Endothelial cell of umbilical vein (primary cell): ENCODE measurements at regions not wholly inside any gene's neighbourhood (a gene's known extent, or its start where the extent isn't known, plus 50 kb on each side); places are given as distances from the start of the nearest gene placed in this dataset.

Experiments used
- BruUV-seq: library from RNA; stranded (reverse); fragments of 400-500 nt; replicated peaks from 2 replicates; lab custom pipeline; 2021; lab: Mats Ljungman, UMichigan
- CTCF ChIA-PET: fragments of 300-600, 350-600 bp; sonication (Branson Sonifier 250); formaldehyde crosslinking; loops from one replicate; lab custom pipeline; 2021; ENCODE audit warnings: antibody characterized with exemption, inconsistent platforms; lab: Charles Lee
- POLR2A ChIA-PET: fragments of 300-600, 350-600 bp; sonication (Branson Sonifier 250); formaldehyde crosslinking; loops from one replicate; lab custom pipeline; 2021; ENCODE audit warnings: antibody characterized with exemption, inconsistent platforms; lab: Charles Lee
- DNase-seq: peaks from one replicate; pipeline ENCODE4 v3.0.0-alpha.2; 2011; ENCODE audit warnings: low read depth, low spot score
- FAIRE-seq: peaks from 2 replicates; lab custom pipeline; 2011; peaks lifted over from hg19 to GRCh38; lab: Jason Lieb, UNC
- H2AFZ ChIP-seq: 2 replicates; pipeline ENCODE4 v1.6.0; 2012; ENCODE audit warnings: low read depth, low read length, control low read depth, inconsistent platforms
- H3K27ac ChIP-seq: 2 replicates; pipeline ENCODE4 v1.5.1; 2011; ENCODE audit warnings: low read depth, mild to moderate bottlenecking, control low read depth, low read length, moderate library complexity; ENCODE audit not compliant: insufficient read depth
- H3K27me3 ChIP-seq, 2 experiments: 2 replicates each; pipeline versions ENCODE4 v1.6.0 to v1.6.1; 2011; ENCODE audit warnings: low read length in 2 of 2, mixed read lengths in 1 of 2; ENCODE audit not compliant: control insufficient read depth in 2 of 2, insufficient read depth in 2 of 2
- H3K36me3 ChIP-seq, 2 experiments: 2 replicates in 1 of 2; 3 replicates in 1 of 2; pipeline ENCODE4 v1.5.1; 2011; ENCODE audit warnings: low read length in 2 of 2, mild to moderate bottlenecking in 1 of 2, moderate library complexity in 1 of 2; ENCODE audit not compliant: control insufficient read depth in 2 of 2, insufficient read depth in 2 of 2; ENCODE audit errors: extremely low read depth in 1 of 2
- H3K4me1 ChIP-seq: 3 replicates; pipeline ENCODE4 v1.5.1; 2011; ENCODE audit warnings: mild to moderate bottlenecking, low read length; ENCODE audit not compliant: control insufficient read depth, insufficient read depth; ENCODE audit errors: extremely low read depth
- H3K4me2 ChIP-seq: 2 replicates; pipeline ENCODE4 v1.6.1; 2011; ENCODE audit warnings: low read length, control low read depth, mixed read lengths; ENCODE audit not compliant: insufficient read depth
- H3K4me3 ChIP-seq, 3 experiments: fragments of 200-600 bp in 1 of 3; sonication (generic), shearing (Covaris generic) in 1 of 3; replicated peaks in 1 of 3; 2 replicates each; pipeline ENCODE4 v1.5.1; 2011 to 2016; ENCODE audit warnings: control low read depth in 3 of 3, low read length in 3 of 3, mild to moderate bottlenecking in 2 of 3, inconsistent platforms in 1 of 3, low read depth in 1 of 3, moderate library complexity in 1 of 3; ENCODE audit not compliant: insufficient read depth in 1 of 3
- H3K79me2 ChIP-seq: 2 replicates; pipeline ENCODE4 v1.6.0; 2012; ENCODE audit warnings: low read length, inconsistent platforms; ENCODE audit not compliant: control insufficient read depth, insufficient read depth
- H3K9ac ChIP-seq: replicated peaks from 2 replicates; pipeline ENCODE3; 2011; ENCODE audit warnings: low read length, control low read depth; ENCODE audit not compliant: insufficient read depth; ENCODE audit errors: extremely low read depth
- H3K9me1 ChIP-seq: replicated peaks from 3 replicates; pipeline ENCODE4 v1.6.0; 2011; ENCODE audit warnings: mild to moderate bottlenecking, low read length; ENCODE audit not compliant: control insufficient read depth, insufficient read depth; ENCODE audit errors: extremely low read depth
- H3K9me3 ChIP-seq: replicated peaks from 2 replicates; pipeline ENCODE4 v1.5.1; 2012; ENCODE audit warnings: low read length, inconsistent platforms; ENCODE audit not compliant: control insufficient read depth, insufficient read depth
- H4K20me1 ChIP-seq: replicated peaks from 2 replicates; pipeline ENCODE3; 2011; ENCODE audit warnings: mild to moderate bottlenecking, low read length; ENCODE audit not compliant: control insufficient read depth, insufficient read depth; ENCODE audit errors: extremely low read depth
- EZH2 ChIP-seq: IDR thresholded peaks from 2 replicates; pipeline ENCODE4 v1.6.1; 2012; ENCODE audit warnings: borderline replicate concordance, low read depth, mild to moderate bottlenecking, moderate library complexity, low read length, inconsistent platforms; ENCODE audit not compliant: severe bottlenecking
- FOS ChIP-seq: IDR thresholded peaks from 2 replicates; pipeline ENCODE4 v1.6.1; 2011; ENCODE audit warnings: mild to moderate bottlenecking, low read length, moderate library complexity, borderline replicate concordance; ENCODE audit not compliant: insufficient read depth
- GATA2 ChIP-seq: IDR thresholded peaks from 2 replicates; pipeline ENCODE4 v1.7.0; 2011; ENCODE audit warnings: low read depth, mild to moderate bottlenecking, moderate library complexity, mixed read lengths, low read length; ENCODE audit not compliant: insufficient read length, insufficient read depth
- JUN ChIP-seq: IDR thresholded peaks from 2 replicates; pipeline ENCODE4 v1.6.1; 2011; ENCODE audit warnings: borderline replicate concordance, low read depth; ENCODE audit not compliant: insufficient read length, insufficient read depth
- MYC ChIP-seq: IDR thresholded peaks from one replicate; pipeline ENCODE4 v1.6.1; 2011; ENCODE audit warnings: mild to moderate bottlenecking, low read depth, low read length
- POLR2A ChIP-seq: IDR thresholded peaks from 2 replicates; pipeline ENCODE4 v1.6.1; 2012; ENCODE audit warnings: low read depth, mild to moderate bottlenecking, control low read depth, low read length
- POLR2AphosphoS5 ChIP-seq: IDR thresholded peaks from 2 replicates; pipeline ENCODE4 v1.6.1; 2012; ENCODE audit warnings: low read depth, mild to moderate bottlenecking, control low read depth, low read length, moderate library complexity; ENCODE audit not compliant: insufficient read depth
- dilution Hi-C: fragments of 300-500 bp; cut with MboI; formaldehyde crosslinking; loops from one replicate; pipeline ENCODE4 v1.15.0; 2019; ENCODE audit warnings: low sequenced_read_pairs; ENCODE audit not compliant: extremely low pct_ligation_motif_present
- intact Hi-C: fragments of 100-400 bp; cut with micrococcal nuclease; formaldehyde crosslinking; loops from one replicate; pipeline ENCODE4 v1.10.0; 2022
- TF ChIP-seq, protein P1 (sequence below): IDR thresholded peaks from 2 replicates; pipeline ENCODE4 v1.6.1; 2011; ENCODE audit not compliant: insufficient read depth, insufficient read length
- TF ChIP-seq, protein P2 (sequence below), 2 donors: IDR thresholded peaks; 1 replicate in 1 of 2; 2 replicates in 1 of 2; pipeline ENCODE4 v1.5.1; 2011; ENCODE audit warnings: low read length in 2 of 2, mild to moderate bottlenecking in 2 of 2, moderate library complexity in 2 of 2, control low read depth in 1 of 2, inconsistent platforms in 1 of 2, low read depth in 1 of 2; ENCODE audit not compliant: insufficient read depth in 1 of 2; ENCODE audit errors: extremely low read depth in 1 of 2

DNA sequence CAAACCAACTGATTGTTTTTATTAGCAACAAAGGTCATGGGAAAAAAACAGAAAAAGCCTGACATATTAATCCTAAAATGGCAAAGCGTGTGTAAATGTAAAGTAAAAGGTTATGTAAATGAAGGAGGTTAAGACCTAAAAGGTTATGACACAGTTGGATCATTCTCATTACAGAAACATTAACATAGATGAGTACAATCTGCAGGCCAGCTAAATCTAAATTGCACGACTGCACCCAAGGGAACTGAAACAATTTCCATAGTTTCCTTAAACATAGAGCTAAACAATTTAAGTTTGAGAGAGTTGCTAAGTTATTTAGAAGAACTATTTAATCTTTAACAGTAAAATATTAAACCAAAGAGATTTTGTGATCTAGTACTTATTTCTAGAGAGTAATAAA lies 151.6 kb upstream of the UBE2E3 start:
- no peak for DNase-seq
- FAIRE-seq = no peak
- no peaks in the 10 kb centered on the region for H3K27me3 ChIP-seq
- ChIA-PET POLR2A (no interaction called here), CTCF (interaction anchor here (1.9 kb wide), 1 partner anchor 20 kb away, joined by 5 read pairs; no protein-coding TSS in a partner anchor)
- intact Hi-C loops = no loop called here
- BruUV-seq = no TSS peak
- H4K20me1 ChIP-seq = no peaks in the 10 kb centered on the region
- TF ChIP-seq GATA2 = no peak
- TF ChIP-seq FOS = no peak
- TF ChIP-seq POLR2AphosphoS5 = no peak
- TF ChIP-seq, protein P1, sequence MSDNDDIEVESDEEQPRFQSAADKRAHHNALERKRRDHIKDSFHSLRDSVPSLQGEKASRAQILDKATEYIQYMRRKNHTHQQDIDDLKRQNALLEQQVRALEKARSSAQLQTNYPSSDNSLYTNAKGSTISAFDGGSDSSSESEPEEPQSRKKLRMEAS = no peak
- no peak for TF ChIP-seq EZH2
- no peak for TF ChIP-seq MYC
- TF ChIP-seq, protein P2, sequence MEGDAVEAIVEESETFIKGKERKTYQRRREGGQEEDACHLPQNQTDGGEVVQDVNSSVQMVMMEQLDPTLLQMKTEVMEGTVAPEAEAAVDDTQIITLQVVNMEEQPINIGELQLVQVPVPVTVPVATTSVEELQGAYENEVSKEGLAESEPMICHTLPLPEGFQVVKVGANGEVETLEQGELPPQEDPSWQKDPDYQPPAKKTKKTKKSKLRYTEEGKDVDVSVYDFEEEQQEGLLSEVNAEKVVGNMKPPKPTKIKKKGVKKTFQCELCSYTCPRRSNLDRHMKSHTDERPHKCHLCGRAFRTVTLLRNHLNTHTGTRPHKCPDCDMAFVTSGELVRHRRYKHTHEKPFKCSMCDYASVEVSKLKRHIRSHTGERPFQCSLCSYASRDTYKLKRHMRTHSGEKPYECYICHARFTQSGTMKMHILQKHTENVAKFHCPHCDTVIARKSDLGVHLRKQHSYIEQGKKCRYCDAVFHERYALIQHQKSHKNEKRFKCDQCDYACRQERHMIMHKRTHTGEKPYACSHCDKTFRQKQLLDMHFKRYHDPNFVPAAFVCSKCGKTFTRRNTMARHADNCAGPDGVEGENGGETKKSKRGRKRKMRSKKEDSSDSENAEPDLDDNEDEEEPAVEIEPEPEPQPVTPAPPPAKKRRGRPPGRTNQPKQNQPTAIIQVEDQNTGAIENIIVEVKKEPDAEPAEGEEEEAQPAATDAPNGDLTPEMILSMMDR (IDR thresholded peaks at IDR 0.05; ENCODE audit: extremely low read depth in 1 of 2, insufficient read depth in 1 of 2, low read depth in 1 of 2, low read length in 2 of 2) = no peak
- no peak for TF ChIP-seq POLR2A
- no peak for TF ChIP-seq JUN
- no peaks in the 10 kb centered on the region for H3K36me3 ChIP-seq
- H3K9me1 ChIP-seq = no peaks in the 10 kb centered on the region
- no peak overlapping the region for H3K27ac ChIP-seq
- H3K4me1 ChIP-seq = no peaks in the 10 kb centered on the region
- no peak overlapping the region for H3K4me2 ChIP-seq
- no peaks in the 10 kb centered on the region for H3K79me2 ChIP-seq
- no peaks in the 10 kb centered on the region for H3K9me3 ChIP-seq
- no peak overlapping the region for H3K9ac ChIP-seq
- dilution Hi-C loops = no loop called here
- no peak overlapping the region for H3K4me3 ChIP-seq
- no peak overlapping the region for H2AFZ ChIP-seq
